Panc1 (cell line): ENCODE measurements at regions not wholly inside any gene's neighbourhood (a gene's known extent, or its start where the extent isn't known, plus 50 kb on each side); places are given as distances from the start of the nearest gene placed in this dataset.

Experiments used
- CTCF ChIP-seq: fragments of 450-650 bp; IDR thresholded peaks from 2 replicates; pipeline ENCODE4 v1.5.1; 2017; ENCODE audit warnings: mild to moderate bottlenecking
- POLR2AphosphoS5 ChIP-seq: IDR thresholded peaks from 2 replicates; pipeline ENCODE4 v1.6.1; 2012; ENCODE audit warnings: mild to moderate bottlenecking, low read depth, low read length, moderate library complexity
- SIN3A ChIP-seq: IDR thresholded peaks from 2 replicates; pipeline ENCODE4 v1.6.1; 2012; ENCODE audit warnings: low read depth, mild to moderate bottlenecking, low read length, moderate library complexity, borderline replicate concordance; ENCODE audit not compliant: insufficient read depth
- TCF7L2 ChIP-seq: IDR thresholded peaks from 2 replicates; pipeline ENCODE4 v1.6.1; 2011; ENCODE audit warnings: mild to moderate bottlenecking, low read depth, low read length, inconsistent platforms
- TF ChIP-seq, protein P1 (sequence below), 2 experiments: IDR thresholded peaks; 2 replicates each; pipeline ENCODE4 v1.6.1; 2011 to 2012; ENCODE audit warnings: low read depth in 2 of 2, control low read depth in 1 of 2, low read length in 1 of 2, mild to moderate bottlenecking in 1 of 2, moderate library complexity in 1 of 2; ENCODE audit not compliant: insufficient read depth in 1 of 2

GRCh38 chr3:87766721-87767120, 292.1 kb downstream of the CGGBP1 start:
- no peak for TF ChIP-seq CTCF
- TF ChIP-seq, protein P1, sequence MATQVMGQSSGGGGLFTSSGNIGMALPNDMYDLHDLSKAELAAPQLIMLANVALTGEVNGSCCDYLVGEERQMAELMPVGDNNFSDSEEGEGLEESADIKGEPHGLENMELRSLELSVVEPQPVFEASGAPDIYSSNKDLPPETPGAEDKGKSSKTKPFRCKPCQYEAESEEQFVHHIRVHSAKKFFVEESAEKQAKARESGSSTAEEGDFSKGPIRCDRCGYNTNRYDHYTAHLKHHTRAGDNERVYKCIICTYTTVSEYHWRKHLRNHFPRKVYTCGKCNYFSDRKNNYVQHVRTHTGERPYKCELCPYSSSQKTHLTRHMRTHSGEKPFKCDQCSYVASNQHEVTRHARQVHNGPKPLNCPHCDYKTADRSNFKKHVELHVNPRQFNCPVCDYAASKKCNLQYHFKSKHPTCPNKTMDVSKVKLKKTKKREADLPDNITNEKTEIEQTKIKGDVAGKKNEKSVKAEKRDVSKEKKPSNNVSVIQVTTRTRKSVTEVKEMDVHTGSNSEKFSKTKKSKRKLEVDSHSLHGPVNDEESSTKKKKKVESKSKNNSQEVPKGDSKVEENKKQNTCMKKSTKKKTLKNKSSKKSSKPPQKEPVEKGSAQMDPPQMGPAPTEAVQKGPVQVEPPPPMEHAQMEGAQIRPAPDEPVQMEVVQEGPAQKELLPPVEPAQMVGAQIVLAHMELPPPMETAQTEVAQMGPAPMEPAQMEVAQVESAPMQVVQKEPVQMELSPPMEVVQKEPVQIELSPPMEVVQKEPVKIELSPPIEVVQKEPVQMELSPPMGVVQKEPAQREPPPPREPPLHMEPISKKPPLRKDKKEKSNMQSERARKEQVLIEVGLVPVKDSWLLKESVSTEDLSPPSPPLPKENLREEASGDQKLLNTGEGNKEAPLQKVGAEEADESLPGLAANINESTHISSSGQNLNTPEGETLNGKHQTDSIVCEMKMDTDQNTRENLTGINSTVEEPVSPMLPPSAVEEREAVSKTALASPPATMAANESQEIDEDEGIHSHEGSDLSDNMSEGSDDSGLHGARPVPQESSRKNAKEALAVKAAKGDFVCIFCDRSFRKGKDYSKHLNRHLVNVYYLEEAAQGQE (IDR thresholded peaks at IDR 0.05; ENCODE audit: insufficient read depth in 1 of 2, low read depth in 2 of 2, low read length in 1 of 2), result no peak
- TF ChIP-seq TCF7L2, result no peak
- TF ChIP-seq SIN3A, result no peak
- no peak for TF ChIP-seq POLR2AphosphoS5
